GM12891 (cell line): ENCODE measurements at regions not wholly inside any gene's neighbourhood (a gene's known extent, or its start where the extent isn't known, plus 50 kb on each side); places are given as distances from the start of the nearest gene placed in this dataset.

Source experiments
- DNase-seq: peaks from one replicate; pipeline ENCODE4 v3.0.0; 2011; ENCODE audit warnings: low spot score; ENCODE audit not compliant: insufficient read length
- FAIRE-seq: peaks from 2 replicates; lab custom pipeline; 2011; peaks lifted over from hg19 to GRCh38; lab: Jason Lieb, UNC
- PAX5 ChIP-seq: IDR thresholded peaks from 2 replicates; pipeline ENCODE4 v1.6.1; 2011; ENCODE audit warnings: low read length, moderate library complexity, mild to moderate bottlenecking; ENCODE audit not compliant: insufficient read depth, severe bottlenecking
- POLR2A ChIP-seq: IDR thresholded peaks from 2 replicates; pipeline ENCODE4 v1.6.1; 2011; ENCODE audit warnings: low read depth, low read length, control low read depth
- POLR2AphosphoS5 ChIP-seq: IDR thresholded peaks from 2 replicates; pipeline ENCODE4 v1.6.1; 2011; ENCODE audit warnings: low read depth, low read length, control low read depth
- POU2F2 ChIP-seq: IDR thresholded peaks from 2 replicates; pipeline ENCODE4 v1.6.1; 2011; ENCODE audit warnings: low read depth, mild to moderate bottlenecking, control low read depth, low read length, moderate library complexity
- SPI1 ChIP-seq: IDR thresholded peaks from 2 replicates; pipeline ENCODE4 v1.6.1; 2011; ENCODE audit warnings: low read depth, low read length, control low read depth
- TAF1 ChIP-seq: IDR thresholded peaks from 2 replicates; pipeline ENCODE4 v1.6.1; 2011; ENCODE audit warnings: low read depth, low read length, control low read depth

GRCh38 chr5:105970919-105971318, 1699.8 kb downstream of the EFNA5 start:
- TF ChIP-seq SPI1 (no peak), POLR2A (no peak), POLR2AphosphoS5 (no peak), POU2F2 (no peak), PAX5 (no peak), TAF1 (no peak)
- DNase-seq = no peak
- FAIRE-seq = no peak

- no peak for DNase-seq
- TF ChIP-seq POLR2A (no peak), POU2F2 (no peak), SPI1 (no peak), PAX5 (no peak), POLR2AphosphoS5 (no peak), TAF1 (no peak)
- no peak for FAIRE-seq
Observed at GRCh38 chr5:105968981-105969380, 1701.8 kb downstream of the EFNA5 start.

- TF ChIP-seq POLR2AphosphoS5 (no peak), SPI1 (no peak), PAX5 (no peak), TAF1 (no peak), POLR2A (no peak), POU2F2 (no peak)
- no peak for FAIRE-seq
Observed at GRCh38 chr5:105963696-105964255, 1707.0 kb downstream of the EFNA5 start.

GRCh38 chr5:105961572-105961971, 1709.2 kb downstream of the EFNA5 start:
- DNase-seq (no peak), FAIRE-seq (no peak)
- TF ChIP-seq SPI1 (no peak), TAF1 (no peak), POLR2A (no peak), POLR2AphosphoS5 (no peak), POU2F2 (no peak), PAX5 (no peak)

More at GRCh38 chr5:105963696-105964255, 1707.0 kb downstream of the EFNA5 start:
- no peak for DNase-seq

- FAIRE-seq = no peak
- TF ChIP-seq SPI1 = no peak
- TF ChIP-seq TAF1 = no peak
- no peak for TF ChIP-seq POU2F2
- TF ChIP-seq POLR2AphosphoS5 = no peak
- no peak for TF ChIP-seq PAX5
- TF ChIP-seq POLR2A = no peak
- no peak for DNase-seq
Observed at GRCh38 chr5:105956456-105957196, 1714.1 kb downstream of the EFNA5 start.

- TF ChIP-seq PAX5 (no peak), POLR2AphosphoS5 (no peak), POU2F2 (no peak), POLR2A (no peak), SPI1 (no peak), TAF1 (no peak)
- no peak for FAIRE-seq
- no peak for DNase-seq
Observed at GRCh38 chr5:105954341-105954740, 1716.4 kb downstream of the EFNA5 start.

- FAIRE-seq = no peak
- no peak for TF ChIP-seq SPI1
- no peak for TF ChIP-seq POLR2A
- no peak for TF ChIP-seq POU2F2
- TF ChIP-seq POLR2AphosphoS5 = no peak
- TF ChIP-seq TAF1 = no peak
- TF ChIP-seq PAX5 = no peak
- DNase-seq = no peak
Observed at GRCh38 chr5:105953616-105954015, 1717.1 kb downstream of the EFNA5 start.

- FAIRE-seq (no peak), DNase-seq (no peak)
- TF ChIP-seq PAX5 (no peak), POLR2A (no peak), SPI1 (no peak), POU2F2 (no peak), TAF1 (no peak), POLR2AphosphoS5 (no peak)
Observed at GRCh38 chr5:105952875-105953274, 1717.9 kb downstream of the EFNA5 start.

- DNase-seq (no peak), FAIRE-seq (no peak)
- no peak for TF ChIP-seq POLR2AphosphoS5
- TF ChIP-seq POLR2A = no peak
- TF ChIP-seq SPI1 = no peak
- no peak for TF ChIP-seq TAF1
- TF ChIP-seq PAX5 = no peak
- TF ChIP-seq POU2F2 = no peak
Observed at GRCh38 chr5:105947461-105947860, 1723.3 kb downstream of the EFNA5 start.
